ENCODE measurements at regions not wholly inside any gene's neighbourhood (a gene's known extent, or its start where the extent isn't known, plus 50 kb on each side); places are given as distances from the start of the nearest gene placed in this dataset.
"Not testable (repeated sequence)": the region's sequence is repeated elsewhere in the genome, so short reads cannot be mapped to it uniquely, and the experiment has no call there.

GRCh38 chr13:90027409-90027808 is 1320.1 kb upstream of the MIR17HG start:
- Mint-ChIP-seq H3K36me3 (ENCODE audit: low read depth) (no peaks in the 10 kb centered on the region), H3K4me1 (ENCODE audit: low read depth) (no peaks in the 10 kb centered on the region)
- intact Hi-C loops (cut with micrococcal nuclease): no loop called here

GRCh38 chr13:90032313-90032712 is 1315.2 kb upstream of the MIR17HG start:
- Mint-ChIP-seq H3K4me3 (no peak overlapping the region), H3K27ac (no peak overlapping the region), H3K36me3 (ENCODE audit: low read depth) (no peaks in the 10 kb centered on the region), H3K4me1 (ENCODE audit: low read depth) (no peaks in the 10 kb centered on the region), H3K27me3 (ENCODE audit: low read depth) (no peaks in the 10 kb centered on the region), H3K9me3 (peaks cover 5% of the 10 kb centered on the region)
- CTCF ChIA-PET: no interaction called here
- no peak for DNase-seq
- intact Hi-C loops (cut with micrococcal nuclease): no loop called here

More at GRCh38 chr13:90027409-90027808, 1320.1 kb upstream of the MIR17HG start:
- H3K27ac Mint-ChIP-seq: no peak overlapping the region
- CTCF ChIA-PET: no interaction called here
- H3K27me3 Mint-ChIP-seq (ENCODE audit: low read depth): no peaks in the 10 kb centered on the region
- no peak for DNase-seq
- H3K9me3 Mint-ChIP-seq: peaks cover 9% of the 10 kb centered on the region
- H3K4me3 Mint-ChIP-seq: no peak overlapping the region

- peaks cover 5% of the 10 kb centered on the region for H3K9me3 Mint-ChIP-seq
- H3K27ac Mint-ChIP-seq: no peak overlapping the region
- CTCF ChIA-PET: no interaction called here
- no peak overlapping the region for H3K4me3 Mint-ChIP-seq
- no peaks in the 10 kb centered on the region for H3K36me3 Mint-ChIP-seq (ENCODE audit: low read depth)
- H3K4me1 Mint-ChIP-seq (ENCODE audit: low read depth): no peaks in the 10 kb centered on the region
- intact Hi-C loops (cut with micrococcal nuclease): no loop called here
- H3K27me3 Mint-ChIP-seq (ENCODE audit: low read depth): no peaks in the 10 kb centered on the region
- no peak for DNase-seq
Measured at GRCh38 chr13:90032841-90033493, 1314.5 kb upstream of the MIR17HG start.

GRCh38 chr13:90039516-90039915 is 1308.0 kb upstream of the MIR17HG start:
- Mint-ChIP-seq H3K4me1 (ENCODE audit: low read depth) (no peaks in the 10 kb centered on the region), H3K4me3 (no peak overlapping the region), H3K27me3 (ENCODE audit: low read depth) (no peaks in the 10 kb centered on the region), H3K36me3 (ENCODE audit: low read depth) (no peaks in the 10 kb centered on the region), H3K9me3 (peaks cover 12% of the 10 kb centered on the region), H3K27ac (no peak overlapping the region)
- intact Hi-C loops (cut with micrococcal nuclease): no loop called here
- no peak for DNase-seq
- CTCF ChIA-PET: interaction anchor here (0.6 to 1.1 kb wide), 2 partner anchors 280 kb away, joined by 3 read pairs; no protein-coding TSS in a partner anchor

- Mint-ChIP-seq H3K9me3 (peaks cover 17% of the 10 kb centered on the region), H3K27me3 (ENCODE audit: low read depth) (no peaks in the 10 kb centered on the region), H3K36me3 (ENCODE audit: low read depth) (no peaks in the 10 kb centered on the region), H3K4me1 (ENCODE audit: low read depth) (no peaks in the 10 kb centered on the region), H3K27ac (no peak overlapping the region), H3K4me3 (no peak overlapping the region)
- CTCF ChIA-PET: no interaction called here
- DNase-seq: no peak
- intact Hi-C loops (cut with micrococcal nuclease): no loop called here
Measured at GRCh38 chr13:90047600-90047999, 1299.9 kb upstream of the MIR17HG start.

- DNase-seq: no peak
- H3K36me3 Mint-ChIP-seq (ENCODE audit: low read depth): no peaks in the 10 kb centered on the region
- H3K27me3 Mint-ChIP-seq (ENCODE audit: low read depth): no peaks in the 10 kb centered on the region
- intact Hi-C loops (cut with micrococcal nuclease): no loop called here
- H3K4me1 Mint-ChIP-seq (ENCODE audit: low read depth): no peaks in the 10 kb centered on the region
- CTCF ChIA-PET: interaction anchor here (0.6 kb wide), 1 partner anchor 25 kb away, joined by 6 read pairs; no protein-coding TSS in a partner anchor
- no peak overlapping the region for H3K4me3 Mint-ChIP-seq
- H3K27ac Mint-ChIP-seq: no peak overlapping the region
- H3K9me3 Mint-ChIP-seq: peaks cover 13% of the 10 kb centered on the region
Measured at GRCh38 chr13:90049989-90050671, 1297.4 kb upstream of the MIR17HG start.

GRCh38 chr13:90055121-90055520 is 1292.4 kb upstream of the MIR17HG start:
- intact Hi-C loops (cut with micrococcal nuclease): no loop called here
- Mint-ChIP-seq H3K36me3 (ENCODE audit: low read depth) (no peaks in the 10 kb centered on the region), H3K27me3 (ENCODE audit: low read depth) (no peaks in the 10 kb centered on the region), H3K27ac (no peak overlapping the region), H3K4me3 (no peak overlapping the region), H3K9me3 (peaks cover 3% of the 10 kb centered on the region), H3K4me1 (ENCODE audit: low read depth) (no peaks in the 10 kb centered on the region)
- no peak for DNase-seq
- CTCF ChIA-PET: no interaction called here

GRCh38 chr13:90055760-90056159 is 1291.7 kb upstream of the MIR17HG start:
- Mint-ChIP-seq H3K4me1 (ENCODE audit: low read depth) (no peaks in the 10 kb centered on the region), H3K9me3 (no peaks in the 10 kb centered on the region), H3K36me3 (ENCODE audit: low read depth) (no peaks in the 10 kb centered on the region), H3K27ac (no peak overlapping the region), H3K27me3 (ENCODE audit: low read depth) (no peaks in the 10 kb centered on the region), H3K4me3 (no peak overlapping the region)
- intact Hi-C loops (cut with micrococcal nuclease): no loop called here
- CTCF ChIA-PET: no interaction called here
- DNase-seq: no peak

- H3K4me3 Mint-ChIP-seq; intact Hi-C loops (cut with micrococcal nuclease); CTCF ChIA-PET; DNase-seq; H3K27ac Mint-ChIP-seq; H3K27me3 Mint-ChIP-seq (ENCODE audit: low read depth); H3K36me3 Mint-ChIP-seq (ENCODE audit: low read depth); H3K9me3 Mint-ChIP-seq; H3K4me1 Mint-ChIP-seq (ENCODE audit: low read depth): not testable (repeated sequence)
Measured at GRCh38 chr13:90064226-90064625, 1283.3 kb upstream of the MIR17HG start.

GRCh38 chr13:90068658-90069057 is 1278.8 kb upstream of the MIR17HG start:
- Mint-ChIP-seq H3K4me3 (no peak overlapping the region), H3K9me3 (peaks cover 6% of the 10 kb centered on the region), H3K4me1 (ENCODE audit: low read depth) (no peaks in the 10 kb centered on the region), H3K27me3 (ENCODE audit: low read depth) (no peaks in the 10 kb centered on the region), H3K36me3 (ENCODE audit: low read depth) (no peaks in the 10 kb centered on the region), H3K27ac (no peak overlapping the region)
- DNase-seq: no peak
- intact Hi-C loops (cut with micrococcal nuclease): no loop called here
- CTCF ChIA-PET: no interaction called here

GRCh38 chr13:90070362-90070761 is 1277.1 kb upstream of the MIR17HG start:
- intact Hi-C loops (cut with micrococcal nuclease): no loop called here
- DNase-seq: no peak
- no peaks in the 10 kb centered on the region for H3K27me3 Mint-ChIP-seq (ENCODE audit: low read depth)

GRCh38 chr13:90070837-90071525 is 1276.5 kb upstream of the MIR17HG start:
- CTCF ChIA-PET: no interaction called here
- Mint-ChIP-seq H3K4me1 (ENCODE audit: low read depth) (no peaks in the 10 kb centered on the region), H3K4me3 (no peak overlapping the region), H3K36me3 (ENCODE audit: low read depth) (no peaks in the 10 kb centered on the region), H3K9me3 (peaks cover 3% of the 10 kb centered on the region), H3K27ac (no peak overlapping the region), H3K27me3 (ENCODE audit: low read depth) (no peaks in the 10 kb centered on the region)
- intact Hi-C loops (cut with micrococcal nuclease): no loop called here
- DNase-seq: no peak

More at GRCh38 chr13:90070362-90070761, 1277.1 kb upstream of the MIR17HG start:
- CTCF ChIA-PET: no interaction called here
- Mint-ChIP-seq H3K4me3 (no peak overlapping the region), H3K4me1 (ENCODE audit: low read depth) (no peaks in the 10 kb centered on the region), H3K27ac (no peak overlapping the region), H3K9me3 (peaks cover 5% of the 10 kb centered on the region), H3K36me3 (ENCODE audit: low read depth) (no peaks in the 10 kb centered on the region)

Data from activated naive CD4-positive, alpha-beta T cell treated with anti-CD3 and anti-CD28 coated beads for 36 hours (primary cell).